Ishikawa (cell line): ENCODE measurements at regions not wholly inside any gene's neighbourhood (a gene's known extent, or its start where the extent isn't known, plus 50 kb on each side); places are given as distances from the start of the nearest gene placed in this dataset.

Experiments
- CEBPB ChIP-seq: IDR thresholded peaks from 2 replicates; pipeline ENCODE4 v1.6.1; 2012
- CREB1 ChIP-seq: IDR thresholded peaks from 2 replicates; pipeline ENCODE4 v1.6.1; 2012; ENCODE audit warnings: low read depth
- EGR1 ChIP-seq: IDR thresholded peaks from 2 replicates; pipeline ENCODE4 v1.6.1; 2012
- EP300 ChIP-seq: IDR thresholded peaks from 2 replicates; pipeline ENCODE4 v1.6.1; 2012; ENCODE audit warnings: borderline replicate concordance
- FOXM1 ChIP-seq: IDR thresholded peaks from 2 replicates; pipeline ENCODE4 v1.6.1; 2012; ENCODE audit warnings: low read depth, borderline replicate concordance
- NFIC ChIP-seq: IDR thresholded peaks from 2 replicates; pipeline ENCODE4 v1.6.1; 2012
- RAD21 ChIP-seq: IDR thresholded peaks from 2 replicates; pipeline ENCODE4 v1.6.1; 2012; ENCODE audit warnings: low read depth
- TAF1 ChIP-seq: IDR thresholded peaks from 2 replicates; pipeline ENCODE4 v1.6.1; 2012; ENCODE audit warnings: low read depth, mild to moderate bottlenecking
- TCF12 ChIP-seq: IDR thresholded peaks from 2 replicates; pipeline ENCODE4 v1.6.1; 2012; ENCODE audit warnings: low read depth
- TEAD4 ChIP-seq: IDR thresholded peaks from 2 replicates; pipeline ENCODE4 v1.6.1; 2012
- YY1 ChIP-seq: IDR thresholded peaks from 2 replicates; pipeline ENCODE4 v1.6.1; 2012; ENCODE audit warnings: low read depth
- ZBTB7A ChIP-seq: IDR thresholded peaks from 2 replicates; pipeline ENCODE4 v1.6.1; 2012; ENCODE audit warnings: low read depth
- TF ChIP-seq, protein P1 (sequence below): IDR thresholded peaks from 2 replicates; pipeline ENCODE4 v1.6.1; 2012
- TF ChIP-seq, protein P2 (sequence below): IDR thresholded peaks from 2 replicates; pipeline ENCODE4 v1.6.1; 2012
- TF ChIP-seq, protein P3 (sequence below): IDR thresholded peaks from 2 replicates; pipeline ENCODE4 v1.6.1; 2012; ENCODE audit warnings: low read depth, mild to moderate bottlenecking

DNA sequence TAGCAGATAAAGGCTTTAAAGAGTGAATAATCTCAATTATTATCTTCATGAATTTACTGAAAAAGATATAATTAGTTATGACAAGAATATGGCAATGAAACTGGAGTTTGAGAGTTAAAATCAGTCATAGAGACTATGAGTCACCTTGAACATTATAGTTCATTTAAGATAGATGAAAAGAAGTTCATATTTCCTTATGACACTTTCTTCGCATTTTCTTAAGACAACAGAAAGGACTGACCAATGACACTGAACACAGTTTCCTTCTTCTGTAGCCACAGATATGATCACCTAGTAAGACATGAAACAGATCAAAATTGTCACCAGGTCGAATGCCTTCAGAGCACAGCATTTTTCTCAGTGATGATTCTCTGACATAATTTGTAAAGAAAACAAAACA is 202.1 kb downstream of the KLF12 start:
- TF ChIP-seq, protein P1, sequence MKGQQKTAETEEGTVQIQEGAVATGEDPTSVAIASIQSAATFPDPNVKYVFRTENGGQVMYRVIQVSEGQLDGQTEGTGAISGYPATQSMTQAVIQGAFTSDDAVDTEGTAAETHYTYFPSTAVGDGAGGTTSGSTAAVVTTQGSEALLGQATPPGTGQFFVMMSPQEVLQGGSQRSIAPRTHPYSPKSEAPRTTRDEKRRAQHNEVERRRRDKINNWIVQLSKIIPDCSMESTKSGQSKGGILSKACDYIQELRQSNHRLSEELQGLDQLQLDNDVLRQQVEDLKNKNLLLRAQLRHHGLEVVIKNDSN = no peak
- TF ChIP-seq RAD21 = no peak
- TF ChIP-seq YY1 = no peak
- TF ChIP-seq, protein P2, sequence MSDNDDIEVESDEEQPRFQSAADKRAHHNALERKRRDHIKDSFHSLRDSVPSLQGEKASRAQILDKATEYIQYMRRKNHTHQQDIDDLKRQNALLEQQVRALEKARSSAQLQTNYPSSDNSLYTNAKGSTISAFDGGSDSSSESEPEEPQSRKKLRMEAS = no peak
- TF ChIP-seq, protein P3, sequence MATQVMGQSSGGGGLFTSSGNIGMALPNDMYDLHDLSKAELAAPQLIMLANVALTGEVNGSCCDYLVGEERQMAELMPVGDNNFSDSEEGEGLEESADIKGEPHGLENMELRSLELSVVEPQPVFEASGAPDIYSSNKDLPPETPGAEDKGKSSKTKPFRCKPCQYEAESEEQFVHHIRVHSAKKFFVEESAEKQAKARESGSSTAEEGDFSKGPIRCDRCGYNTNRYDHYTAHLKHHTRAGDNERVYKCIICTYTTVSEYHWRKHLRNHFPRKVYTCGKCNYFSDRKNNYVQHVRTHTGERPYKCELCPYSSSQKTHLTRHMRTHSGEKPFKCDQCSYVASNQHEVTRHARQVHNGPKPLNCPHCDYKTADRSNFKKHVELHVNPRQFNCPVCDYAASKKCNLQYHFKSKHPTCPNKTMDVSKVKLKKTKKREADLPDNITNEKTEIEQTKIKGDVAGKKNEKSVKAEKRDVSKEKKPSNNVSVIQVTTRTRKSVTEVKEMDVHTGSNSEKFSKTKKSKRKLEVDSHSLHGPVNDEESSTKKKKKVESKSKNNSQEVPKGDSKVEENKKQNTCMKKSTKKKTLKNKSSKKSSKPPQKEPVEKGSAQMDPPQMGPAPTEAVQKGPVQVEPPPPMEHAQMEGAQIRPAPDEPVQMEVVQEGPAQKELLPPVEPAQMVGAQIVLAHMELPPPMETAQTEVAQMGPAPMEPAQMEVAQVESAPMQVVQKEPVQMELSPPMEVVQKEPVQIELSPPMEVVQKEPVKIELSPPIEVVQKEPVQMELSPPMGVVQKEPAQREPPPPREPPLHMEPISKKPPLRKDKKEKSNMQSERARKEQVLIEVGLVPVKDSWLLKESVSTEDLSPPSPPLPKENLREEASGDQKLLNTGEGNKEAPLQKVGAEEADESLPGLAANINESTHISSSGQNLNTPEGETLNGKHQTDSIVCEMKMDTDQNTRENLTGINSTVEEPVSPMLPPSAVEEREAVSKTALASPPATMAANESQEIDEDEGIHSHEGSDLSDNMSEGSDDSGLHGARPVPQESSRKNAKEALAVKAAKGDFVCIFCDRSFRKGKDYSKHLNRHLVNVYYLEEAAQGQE = no peak
- no peak for TF ChIP-seq EGR1
- TF ChIP-seq TCF12 = no peak
- TF ChIP-seq NFIC = no peak
- TF ChIP-seq EP300 = no peak

DNA sequence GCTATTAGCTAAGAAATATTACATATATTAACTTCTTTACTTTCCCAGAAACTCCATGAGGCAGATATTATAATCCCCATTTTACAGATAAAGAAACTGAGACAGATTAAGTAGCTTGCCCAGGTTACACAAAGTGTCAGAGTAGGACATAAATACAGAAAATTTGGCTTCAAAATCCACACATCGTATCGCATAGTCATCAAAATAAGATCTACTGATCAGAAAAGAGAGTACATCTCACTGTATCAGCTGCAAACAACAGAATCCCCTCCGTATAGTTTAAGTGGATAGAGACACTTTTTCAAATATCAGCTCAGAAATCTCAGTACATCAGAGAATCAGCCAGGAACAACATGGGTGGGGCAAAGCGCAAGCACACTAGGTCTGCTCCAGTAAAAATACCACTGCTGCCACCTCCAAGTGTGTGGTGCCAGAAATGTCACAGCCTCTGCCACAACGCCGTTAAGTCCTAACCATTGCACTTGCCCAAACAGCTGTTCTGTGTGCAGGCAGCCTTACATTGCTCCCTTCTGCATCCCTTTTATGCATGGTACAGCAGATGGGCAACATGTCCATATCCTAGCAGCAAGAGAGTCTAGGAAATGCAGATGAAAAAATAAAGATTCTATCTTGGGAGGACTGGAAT is 204.8 kb downstream of the KLF12 start:
- no peak for TF ChIP-seq CREB1
- no peak for TF ChIP-seq TCF12
- TF ChIP-seq NFIC = no peak
- TF ChIP-seq EGR1 = no peak
- TF ChIP-seq YY1 = no peak

DNA sequence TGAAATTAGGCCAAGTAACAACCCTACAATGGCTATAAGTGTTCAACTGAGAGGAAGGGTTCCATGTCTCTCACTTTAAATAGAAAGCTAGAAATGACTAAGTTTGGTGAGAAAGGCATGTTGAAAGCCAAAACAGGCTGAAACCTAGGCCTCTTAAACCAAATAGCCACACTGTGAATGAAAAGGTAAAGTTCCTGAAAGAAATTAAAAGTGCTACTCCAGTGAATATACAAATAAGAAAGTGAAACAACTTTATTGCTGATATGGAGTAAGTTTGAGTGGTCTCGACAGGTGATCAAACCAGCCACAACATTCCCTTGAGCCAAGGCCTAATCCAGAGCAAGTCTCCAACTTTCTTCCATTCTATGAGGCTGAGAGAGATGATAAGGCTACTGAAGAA is 209.6 kb downstream of the KLF12 start:
- no peak for TF ChIP-seq TEAD4
- TF ChIP-seq TCF12 = no peak
- TF ChIP-seq EGR1 = no peak
- TF ChIP-seq EP300 = no peak
- TF ChIP-seq, protein P1 = no peak
- no peak for TF ChIP-seq ZBTB7A
- TF ChIP-seq NFIC = no peak
- no peak for TF ChIP-seq CREB1
- no peak for TF ChIP-seq YY1
- TF ChIP-seq, protein P2 = no peak
- no peak for TF ChIP-seq CEBPB
- TF ChIP-seq, protein P3 = no peak
- TF ChIP-seq FOXM1 = no peak
- no peak for TF ChIP-seq TAF1
- TF ChIP-seq RAD21 = no peak

DNA sequence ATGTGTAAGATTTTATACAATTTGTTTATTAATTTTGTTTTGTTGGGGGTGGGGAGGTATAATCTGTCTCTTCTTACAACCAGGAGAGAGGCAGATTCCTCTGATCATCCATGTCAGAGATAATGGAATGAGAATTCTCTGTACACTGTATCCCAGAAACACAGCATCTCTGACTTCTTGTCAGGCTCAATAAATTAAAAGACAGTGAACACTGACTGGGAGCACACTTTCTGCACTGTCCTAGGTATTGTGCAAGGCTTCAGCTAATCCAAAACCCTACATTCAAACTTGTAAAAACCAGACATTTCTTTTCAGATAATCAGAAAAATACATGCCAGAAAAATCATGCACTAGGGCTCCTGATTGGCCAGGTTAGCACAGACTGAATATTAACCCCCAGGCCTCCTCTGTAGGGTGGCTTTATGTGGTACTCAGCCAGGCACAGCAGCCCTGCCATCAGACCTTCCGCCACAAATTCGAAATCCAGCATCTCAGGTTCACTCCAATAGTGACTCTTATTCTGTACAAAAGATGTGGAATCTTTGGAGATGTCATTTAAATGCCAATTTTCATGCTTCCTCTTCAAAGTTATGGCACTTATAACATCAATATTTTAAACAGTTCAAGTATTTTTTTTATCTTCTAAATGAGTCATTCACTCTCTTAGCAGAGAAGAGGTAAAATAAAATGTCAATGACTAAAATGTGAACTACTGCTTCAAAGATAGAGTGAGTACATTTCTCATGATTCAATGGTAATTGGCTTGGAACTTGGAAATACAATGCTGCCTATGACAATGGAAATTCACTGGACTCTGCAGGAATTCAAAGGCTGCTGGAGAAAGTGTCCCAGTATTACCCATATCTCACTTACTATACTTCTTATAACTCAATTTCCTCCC is 211.5 kb downstream of the KLF12 start:
- TF ChIP-seq ZBTB7A (no peak), EP300 (no peak), EGR1 (no peak), NFIC (no peak), CREB1 (no peak), FOXM1 (no peak), YY1 (no peak), TCF12 (no peak), CEBPB (no peak), TAF1 (no peak), RAD21 (no peak), TEAD4 (no peak)
- TF ChIP-seq, protein P1 = no peak
- TF ChIP-seq, protein P2 = no peak
- TF ChIP-seq, protein P3 = no peak
